Lower leg skin (tissue), 4 donors: ENCODE measurements at regions not wholly inside any gene's neighbourhood (a gene's known extent, or its start where the extent isn't known, plus 50 kb on each side); places are given as distances from the start of the nearest gene placed in this dataset.

Experiments used
- DNase-seq, 2 donors: peaks; one replicate each; pipeline ENCODE4 v3.0.0-alpha.2; 2019; ENCODE audit warnings: low spot score in 2 of 2
- H3K4me3 ChIP-seq: fragments of 200-600 bp; sonication (generic); 2 replicates; pipeline ENCODE4 v1.5.1; 2017; ENCODE audit warnings: mild to moderate bottlenecking, low read depth; ENCODE audit not compliant: poor library complexity, severe bottlenecking
- CTCF ChIP-seq, 3 donors: fragments of 450-650 bp; IDR thresholded peaks; one replicate each; pipeline ENCODE4 v1.5.1; 2016; ENCODE audit warnings: antibody characterized with exemption in 3 of 3, mild to moderate bottlenecking in 3 of 3, moderate library complexity in 2 of 3
- POLR2A ChIP-seq, 2 donors: fragments of 450-650 bp; IDR thresholded peaks; one replicate each; pipeline ENCODE4 v1.6.1; 2016 to 2017; ENCODE audit warnings: antibody characterized with exemption in 2 of 2, mild to moderate bottlenecking in 1 of 2, moderate library complexity in 1 of 2
- WGBS, 2 donors: methylation state at CpG; one replicate each; pipeline ENCODE4 v1.1.5; 2018; 5-methylcytosine and 5-hydroxymethylcytosine counted together
- intact Hi-C: fragments of 100-400 bp; cut with DNase I; formaldehyde crosslinking; loops from one replicate; pipeline ENCODE4 v1.15.0; 2023; ENCODE audit warnings: low total_unique reads

DNA sequence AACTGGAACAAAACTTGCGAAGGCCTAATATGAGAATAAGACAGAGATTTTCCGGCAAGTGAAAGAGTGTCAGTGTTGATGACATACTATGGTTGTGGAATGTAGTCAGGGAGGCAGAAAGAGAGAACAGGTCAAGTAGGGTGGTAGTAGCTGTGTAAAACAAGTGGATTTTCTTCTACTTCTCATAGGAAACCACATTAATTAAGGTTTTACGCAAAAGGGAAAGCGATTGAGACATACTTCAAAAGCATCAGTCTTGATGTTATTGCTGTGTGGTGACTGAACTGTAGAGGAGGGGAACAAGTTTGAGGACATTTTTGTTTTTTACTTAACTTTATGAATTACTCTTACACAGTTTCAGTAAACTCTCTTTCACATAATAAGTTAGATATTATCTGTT lies 186.0 kb upstream of the CNTN5 start:
- no peak for DNase-seq
- no peak overlapping the region for H3K4me3 ChIP-seq
- TF ChIP-seq CTCF (IDR thresholded peaks at IDR 0.05) (no peak), POLR2A (IDR thresholded peaks at IDR 0.05) (no peak)
- 90 to 92% methylated on average over 4 of the region's 4 CpGs for WGBS, 2 donors
- intact Hi-C loops: no loop called here

- no peak for DNase-seq
- intact Hi-C loops: no loop called here
These were observed 185.4 kb upstream of the CNTN5 start for GRCh38 chr11:98835335-98835734.

DNA sequence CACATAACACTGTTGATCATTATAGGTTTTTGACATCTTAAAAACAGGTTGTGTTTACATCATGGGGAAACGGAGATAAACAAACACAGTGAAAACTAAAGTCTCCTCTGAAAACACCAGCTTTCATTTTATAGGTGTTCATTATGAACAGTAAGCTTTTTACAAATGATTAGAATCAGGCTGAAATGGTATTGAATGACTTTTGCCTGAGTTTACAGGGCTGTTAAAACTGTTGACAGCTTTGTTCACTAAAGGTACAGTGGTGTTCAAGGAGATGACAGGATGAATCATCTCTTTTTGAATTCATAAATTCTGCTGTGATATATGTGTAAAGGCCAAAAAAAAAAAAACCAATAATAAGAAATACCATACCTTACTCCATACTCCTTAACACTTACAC lies 184.6 kb upstream of the CNTN5 start:
- intact Hi-C loops: no loop called here
- no peak for DNase-seq
- H3K4me3 ChIP-seq: no peak overlapping the region
- WGBS, 2 donors: 71 to 75% methylated on average over 1 of the region's 1 CpG
- TF ChIP-seq POLR2A (IDR thresholded peaks at IDR 0.05): no peak
- TF ChIP-seq CTCF (IDR thresholded peaks at IDR 0.05): no peak

More at GRCh38 chr11:98835335-98835734, 185.4 kb upstream of the CNTN5 start:
- TF ChIP-seq POLR2A (IDR thresholded peaks at IDR 0.05) (no peak), CTCF (IDR thresholded peaks at IDR 0.05) (no peak)
- 59 to 76% methylated on average over 2 of the region's 2 CpGs for WGBS, 2 donors
- no peak overlapping the region for H3K4me3 ChIP-seq

- intact Hi-C loops: no loop called here
- no peak overlapping the region for H3K4me3 ChIP-seq
- no peak for TF ChIP-seq POLR2A (IDR thresholded peaks at IDR 0.05)
- TF ChIP-seq CTCF (IDR thresholded peaks at IDR 0.05): no peak
- no peak for DNase-seq
These were observed 178.6 kb upstream of the CNTN5 start for GRCh38 chr11:98842187-98842586.

- WGBS, 2 donors: 76 to 77% methylated on average over 5 of the region's 5 CpGs
- intact Hi-C loops: no loop called here
- DNase-seq: no peak
- H3K4me3 ChIP-seq: no peak overlapping the region
- TF ChIP-seq CTCF (IDR thresholded peaks at IDR 0.05) (no peak), POLR2A (IDR thresholded peaks at IDR 0.05) (no peak)
These were observed 158.6 kb upstream of the CNTN5 start for GRCh38 chr11:98862169-98862568.

DNA sequence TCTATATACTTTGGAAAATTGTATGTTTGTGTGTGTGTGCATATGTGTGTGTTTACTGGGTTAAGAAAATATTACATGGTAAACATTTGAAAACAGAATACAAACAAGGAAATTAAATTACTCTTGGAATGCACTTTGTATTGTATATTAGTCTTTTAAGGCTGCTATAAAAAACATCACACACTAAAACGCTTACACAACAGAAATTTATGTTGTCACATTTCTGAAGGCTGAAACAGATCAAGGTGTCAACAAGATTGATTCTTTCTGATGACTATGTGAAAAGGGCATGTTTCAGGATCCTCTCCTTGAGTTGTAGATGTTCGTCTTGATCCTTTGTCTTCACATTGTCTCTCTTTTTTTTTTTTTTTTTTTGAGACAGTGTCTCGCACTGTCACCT lies 149.1 kb upstream of the CNTN5 start:
- 87% methylated on average over 3 of the region's 3 CpGs for WGBS, 2 donors
- intact Hi-C loops: no loop called here
- no peak for DNase-seq
- TF ChIP-seq POLR2A (IDR thresholded peaks at IDR 0.05): no peak
- no peak for TF ChIP-seq CTCF (IDR thresholded peaks at IDR 0.05)
- no peak overlapping the region for H3K4me3 ChIP-seq
